Endothelial cell of umbilical vein (primary cell): ENCODE measurements at regions not wholly inside any gene's neighbourhood (a gene's known extent, or its start where the extent isn't known, plus 50 kb on each side); places are given as distances from the start of the nearest gene placed in this dataset.

Experiments used
- BruUV-seq: library from RNA; stranded (reverse); fragments of 400-500 nt; replicated peaks from 2 replicates; lab custom pipeline; 2021; lab: Mats Ljungman, UMichigan
- CTCF ChIA-PET: fragments of 300-600, 350-600 bp; sonication (Branson Sonifier 250); formaldehyde crosslinking; loops from one replicate; lab custom pipeline; 2021; ENCODE audit warnings: antibody characterized with exemption, inconsistent platforms; lab: Charles Lee
- POLR2A ChIA-PET: fragments of 300-600, 350-600 bp; sonication (Branson Sonifier 250); formaldehyde crosslinking; loops from one replicate; lab custom pipeline; 2021; ENCODE audit warnings: antibody characterized with exemption, inconsistent platforms; lab: Charles Lee
- DNase-seq: peaks from one replicate; pipeline ENCODE4 v3.0.0-alpha.2; 2011; ENCODE audit warnings: low read depth, low spot score
- FAIRE-seq: peaks from 2 replicates; lab custom pipeline; 2011; peaks lifted over from hg19 to GRCh38; lab: Jason Lieb, UNC
- H2AFZ ChIP-seq: 2 replicates; pipeline ENCODE4 v1.6.0; 2012; ENCODE audit warnings: low read depth, low read length, control low read depth, inconsistent platforms
- H3K27ac ChIP-seq: 2 replicates; pipeline ENCODE4 v1.5.1; 2011; ENCODE audit warnings: low read depth, mild to moderate bottlenecking, control low read depth, low read length, moderate library complexity; ENCODE audit not compliant: insufficient read depth
- H3K27me3 ChIP-seq, 2 experiments: 2 replicates each; pipeline versions ENCODE4 v1.6.0 to v1.6.1; 2011; ENCODE audit warnings: low read length in 2 of 2, mixed read lengths in 1 of 2; ENCODE audit not compliant: control insufficient read depth in 2 of 2, insufficient read depth in 2 of 2
- H3K36me3 ChIP-seq, 2 experiments: 2 replicates in 1 of 2; 3 replicates in 1 of 2; pipeline ENCODE4 v1.5.1; 2011; ENCODE audit warnings: low read length in 2 of 2, mild to moderate bottlenecking in 1 of 2, moderate library complexity in 1 of 2; ENCODE audit not compliant: control insufficient read depth in 2 of 2, insufficient read depth in 2 of 2; ENCODE audit errors: extremely low read depth in 1 of 2
- H3K4me1 ChIP-seq: 3 replicates; pipeline ENCODE4 v1.5.1; 2011; ENCODE audit warnings: mild to moderate bottlenecking, low read length; ENCODE audit not compliant: control insufficient read depth, insufficient read depth; ENCODE audit errors: extremely low read depth
- H3K4me2 ChIP-seq: 2 replicates; pipeline ENCODE4 v1.6.1; 2011; ENCODE audit warnings: low read length, control low read depth, mixed read lengths; ENCODE audit not compliant: insufficient read depth
- H3K4me3 ChIP-seq, 3 experiments: fragments of 200-600 bp in 1 of 3; sonication (generic), shearing (Covaris generic) in 1 of 3; replicated peaks in 1 of 3; 2 replicates each; pipeline ENCODE4 v1.5.1; 2011 to 2016; ENCODE audit warnings: control low read depth in 3 of 3, low read length in 3 of 3, mild to moderate bottlenecking in 2 of 3, inconsistent platforms in 1 of 3, low read depth in 1 of 3, moderate library complexity in 1 of 3; ENCODE audit not compliant: insufficient read depth in 1 of 3
- H3K79me2 ChIP-seq: 2 replicates; pipeline ENCODE4 v1.6.0; 2012; ENCODE audit warnings: low read length, inconsistent platforms; ENCODE audit not compliant: control insufficient read depth, insufficient read depth
- H3K9ac ChIP-seq: replicated peaks from 2 replicates; pipeline ENCODE3; 2011; ENCODE audit warnings: low read length, control low read depth; ENCODE audit not compliant: insufficient read depth; ENCODE audit errors: extremely low read depth
- H3K9me1 ChIP-seq: replicated peaks from 3 replicates; pipeline ENCODE4 v1.6.0; 2011; ENCODE audit warnings: mild to moderate bottlenecking, low read length; ENCODE audit not compliant: control insufficient read depth, insufficient read depth; ENCODE audit errors: extremely low read depth
- H3K9me3 ChIP-seq: replicated peaks from 2 replicates; pipeline ENCODE4 v1.5.1; 2012; ENCODE audit warnings: low read length, inconsistent platforms; ENCODE audit not compliant: control insufficient read depth, insufficient read depth
- H4K20me1 ChIP-seq: replicated peaks from 2 replicates; pipeline ENCODE3; 2011; ENCODE audit warnings: mild to moderate bottlenecking, low read length; ENCODE audit not compliant: control insufficient read depth, insufficient read depth; ENCODE audit errors: extremely low read depth
- CTCF ChIP-seq, 2 donors: IDR thresholded peaks; 1 replicate in 1 of 2; 2 replicates in 1 of 2; pipeline ENCODE4 v1.5.1; 2011; ENCODE audit warnings: low read length in 2 of 2, mild to moderate bottlenecking in 2 of 2, moderate library complexity in 2 of 2, control low read depth in 1 of 2, inconsistent platforms in 1 of 2, low read depth in 1 of 2; ENCODE audit not compliant: insufficient read depth in 1 of 2; ENCODE audit errors: extremely low read depth in 1 of 2
- EZH2 ChIP-seq: IDR thresholded peaks from 2 replicates; pipeline ENCODE4 v1.6.1; 2012; ENCODE audit warnings: borderline replicate concordance, low read depth, mild to moderate bottlenecking, moderate library complexity, low read length, inconsistent platforms; ENCODE audit not compliant: severe bottlenecking
- FOS ChIP-seq: IDR thresholded peaks from 2 replicates; pipeline ENCODE4 v1.6.1; 2011; ENCODE audit warnings: mild to moderate bottlenecking, low read length, moderate library complexity, borderline replicate concordance; ENCODE audit not compliant: insufficient read depth
- GATA2 ChIP-seq: IDR thresholded peaks from 2 replicates; pipeline ENCODE4 v1.7.0; 2011; ENCODE audit warnings: low read depth, mild to moderate bottlenecking, moderate library complexity, mixed read lengths, low read length; ENCODE audit not compliant: insufficient read length, insufficient read depth
- JUN ChIP-seq: IDR thresholded peaks from 2 replicates; pipeline ENCODE4 v1.6.1; 2011; ENCODE audit warnings: borderline replicate concordance, low read depth; ENCODE audit not compliant: insufficient read length, insufficient read depth
- MAX ChIP-seq: IDR thresholded peaks from 2 replicates; pipeline ENCODE4 v1.6.1; 2011; ENCODE audit not compliant: insufficient read depth, insufficient read length
- MYC ChIP-seq: IDR thresholded peaks from one replicate; pipeline ENCODE4 v1.6.1; 2011; ENCODE audit warnings: mild to moderate bottlenecking, low read depth, low read length
- POLR2A ChIP-seq: IDR thresholded peaks from 2 replicates; pipeline ENCODE4 v1.6.1; 2012; ENCODE audit warnings: low read depth, mild to moderate bottlenecking, control low read depth, low read length
- POLR2AphosphoS5 ChIP-seq: IDR thresholded peaks from 2 replicates; pipeline ENCODE4 v1.6.1; 2012; ENCODE audit warnings: low read depth, mild to moderate bottlenecking, control low read depth, low read length, moderate library complexity; ENCODE audit not compliant: insufficient read depth
- dilution Hi-C: fragments of 300-500 bp; cut with MboI; formaldehyde crosslinking; loops from one replicate; pipeline ENCODE4 v1.15.0; 2019; ENCODE audit warnings: low sequenced_read_pairs; ENCODE audit not compliant: extremely low pct_ligation_motif_present
- intact Hi-C: fragments of 100-400 bp; cut with micrococcal nuclease; formaldehyde crosslinking; loops from one replicate; pipeline ENCODE4 v1.10.0; 2022

GRCh38 chr10:58081353-58081752, 186.3 kb downstream of the IPMK start:
- intact Hi-C loops (no loop called here), dilution Hi-C loops (no loop called here)
- no peak for DNase-seq
- H3K4me3 ChIP-seq = no peak overlapping the region
- TF ChIP-seq FOS = no peak
- no peaks in the 10 kb centered on the region for H3K9me1 ChIP-seq
- H2AFZ ChIP-seq = no peak overlapping the region
- no peak overlapping the region for H3K4me2 ChIP-seq
- POLR2A ChIA-PET = no interaction called here
- no peaks in the 10 kb centered on the region for H4K20me1 ChIP-seq
- no peaks in the 10 kb centered on the region for H3K36me3 ChIP-seq
- H3K27me3 ChIP-seq = no peaks in the 10 kb centered on the region
- no TSS peak for BruUV-seq
- CTCF ChIA-PET = no interaction called here
- H3K9me3 ChIP-seq = no peaks in the 10 kb centered on the region
- no peak for FAIRE-seq
- H3K9ac ChIP-seq = no peak overlapping the region
- H3K79me2 ChIP-seq = no peaks in the 10 kb centered on the region
- H3K27ac ChIP-seq = no peak overlapping the region
- H3K4me1 ChIP-seq = no peaks in the 10 kb centered on the region

GRCh38 chr10:58079461-58079860, 188.2 kb downstream of the IPMK start:
- dilution Hi-C loops = no loop called here
- FAIRE-seq (no peak), DNase-seq (no peak)
- no peaks in the 10 kb centered on the region for H3K27me3 ChIP-seq
- no peaks in the 10 kb centered on the region for H3K79me2 ChIP-seq
- H3K36me3 ChIP-seq = no peaks in the 10 kb centered on the region
- no peak overlapping the region for H3K9ac ChIP-seq
- no peaks in the 10 kb centered on the region for H3K4me1 ChIP-seq
- POLR2A ChIA-PET = no interaction called here
- H3K4me2 ChIP-seq = no peak overlapping the region
- no peaks in the 10 kb centered on the region for H4K20me1 ChIP-seq
- no peaks in the 10 kb centered on the region for H3K9me3 ChIP-seq
- no peaks in the 10 kb centered on the region for H3K9me1 ChIP-seq
- TF ChIP-seq JUN = no peak
- TF ChIP-seq MYC = no peak
- TF ChIP-seq FOS = no peak
- TF ChIP-seq POLR2A = no peak
- TF ChIP-seq MAX = no peak
- no peak for TF ChIP-seq CTCF (IDR thresholded peaks at IDR 0.05; ENCODE audit: extremely low read depth in 1 of 2, insufficient read depth in 1 of 2, low read depth in 1 of 2, low read length in 2 of 2)
- no peak for TF ChIP-seq GATA2
- TF ChIP-seq EZH2 = no peak
- TF ChIP-seq POLR2AphosphoS5 = no peak
- H2AFZ ChIP-seq = no peak overlapping the region
- CTCF ChIA-PET = no interaction called here
- no peak overlapping the region for H3K4me3 ChIP-seq
- H3K27ac ChIP-seq = no peak overlapping the region
- BruUV-seq = no TSS peak
- intact Hi-C loops = no loop called here
